NCI-H128 (cell line): ENCODE measurements at regions not wholly inside any gene's neighbourhood (a gene's known extent, or its start where the extent isn't known, plus 50 kb on each side); places are given as distances from the start of the nearest gene placed in this dataset.

ENCODE experiments used
- DNase-seq: peaks from one replicate; lab custom pipeline; 2025; ENCODE audit not compliant: unreplicated experiment; lab: John Stamatoyannopoulos, UW

DNA sequence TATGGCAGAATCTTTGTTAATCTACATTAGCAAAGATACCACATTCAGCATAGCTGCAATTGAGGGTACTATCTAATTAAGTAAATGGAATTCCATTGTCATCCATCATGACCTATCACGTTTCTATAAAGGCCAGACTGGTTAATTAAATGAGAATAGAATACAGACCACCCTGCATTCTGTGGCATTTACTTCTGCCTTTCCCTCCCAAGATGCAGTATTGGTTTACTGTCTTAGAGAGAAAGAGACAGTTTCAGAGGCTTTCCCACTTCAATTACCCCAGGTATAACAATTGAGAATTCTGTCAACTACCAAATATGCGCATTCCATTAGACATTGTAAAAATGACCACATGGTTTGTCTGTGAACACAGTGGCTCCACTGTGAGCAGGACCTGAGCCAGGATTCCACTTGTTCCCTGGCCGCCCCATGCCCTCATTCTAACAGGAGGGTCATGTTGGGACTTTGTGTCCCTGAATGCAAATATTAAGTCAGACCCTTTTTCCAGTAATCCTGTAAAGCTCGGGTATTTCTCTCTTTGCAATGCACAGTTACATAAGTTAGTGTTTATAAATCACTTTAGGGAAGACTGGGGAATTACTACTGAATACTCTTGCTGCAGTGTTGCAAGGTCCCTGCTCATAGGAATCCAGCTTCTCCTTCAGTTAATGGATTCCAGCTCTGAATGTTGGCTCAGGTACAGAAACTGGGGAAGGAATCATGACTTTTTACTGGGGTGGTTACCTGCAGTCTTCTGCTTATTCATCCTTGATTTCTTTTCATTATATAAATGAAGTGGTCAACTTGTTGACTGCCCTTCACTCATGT is 261.0 kb downstream of the PDGFC start:
- no peak for DNase-seq

GRCh38 chr4:156705311-156705710 is 266.3 kb downstream of the PDGFC start:
- DNase-seq: no peak

DNA sequence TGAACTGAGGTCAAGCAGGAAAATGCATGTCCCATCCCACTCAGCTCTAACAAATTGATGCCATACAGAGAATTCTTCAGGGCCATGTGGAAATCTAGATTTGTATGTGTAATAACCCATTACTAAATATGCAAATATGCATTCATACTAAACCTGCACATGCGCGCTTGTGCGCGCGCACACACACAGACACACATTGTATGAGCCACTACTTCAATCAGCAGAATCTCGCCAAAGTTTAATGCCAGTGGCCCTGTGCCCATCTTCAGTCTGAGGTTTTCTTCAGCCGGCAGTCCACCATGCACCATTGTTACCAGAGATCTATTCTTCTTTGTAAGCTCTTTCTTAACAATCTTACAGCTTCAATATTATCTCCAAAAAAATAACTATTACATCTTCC is 276.4 kb downstream of the PDGFC start:
- no peak for DNase-seq

DNA sequence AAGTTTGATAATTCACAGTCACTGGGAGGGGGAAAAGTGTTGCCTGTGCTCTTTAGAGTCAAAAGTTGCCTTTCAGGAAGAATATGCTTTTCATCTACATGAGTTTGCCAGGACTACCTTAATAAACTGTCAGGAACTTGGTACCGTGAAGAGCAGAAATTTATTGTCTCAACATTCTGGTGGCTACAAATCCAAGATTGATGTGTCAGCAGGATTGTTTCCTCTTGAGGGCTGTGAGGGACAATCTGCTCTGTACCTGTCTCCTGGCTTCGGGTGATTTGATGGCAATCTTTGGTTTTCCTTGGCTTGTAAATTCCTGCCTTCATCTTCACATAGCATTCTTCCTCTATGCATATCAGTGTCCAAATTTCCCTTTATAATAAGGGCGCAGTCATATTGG is 277.2 kb downstream of the PDGFC start:
- no peak for DNase-seq

- DNase-seq: no peak
These were observed 278.0 kb downstream of the PDGFC start for GRCh38 chr4:156693557-156693956.

GRCh38 chr4:156692016-156692415 is 279.6 kb downstream of the PDGFC start:
- DNase-seq: no peak

GRCh38 chr4:156690572-156690971 is 281.0 kb downstream of the PDGFC start:
- no peak for DNase-seq

DNA sequence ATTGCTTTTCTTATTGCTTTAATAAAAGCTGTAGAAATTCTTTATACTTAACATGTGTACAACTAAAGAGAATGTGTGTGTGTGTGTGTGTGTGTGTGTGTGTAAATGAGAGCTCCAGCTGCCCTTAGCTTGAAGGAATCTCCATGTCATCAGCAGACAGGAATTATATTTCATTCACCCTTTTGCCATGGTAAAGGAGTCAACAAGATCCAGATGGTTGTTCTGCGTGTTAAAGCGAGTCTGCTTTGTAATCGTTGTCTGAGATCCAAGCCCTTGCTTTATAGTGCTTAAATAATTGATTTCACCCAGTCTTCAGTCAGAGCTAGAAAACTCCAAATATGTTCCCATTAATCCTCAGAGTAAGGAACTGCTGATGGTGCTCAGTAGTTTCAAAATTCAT is 285.5 kb downstream of the PDGFC start:
- no peak for DNase-seq

GRCh38 chr4:156685308-156685707 is 286.3 kb downstream of the PDGFC start:
- DNase-seq: no peak

DNA sequence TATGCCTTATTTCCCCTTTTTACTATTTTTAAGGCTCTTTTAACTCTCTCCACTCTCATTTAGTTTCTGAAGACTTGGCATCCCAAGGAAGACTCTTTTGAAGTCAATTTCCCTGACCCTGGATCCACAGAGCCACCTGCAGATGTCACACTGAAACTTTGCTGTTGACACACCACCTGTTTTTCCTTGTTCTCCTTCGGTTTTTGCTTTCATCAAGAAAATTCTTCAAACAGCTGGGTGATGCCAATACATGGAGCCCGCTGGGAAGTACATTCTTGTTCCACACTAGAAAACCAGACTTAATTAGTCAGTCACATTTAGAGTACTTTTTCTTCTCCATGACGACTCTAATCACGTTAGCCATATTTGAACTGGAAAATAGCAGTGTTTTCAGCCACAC is 293.9 kb downstream of the PDGFC start:
- no peak for DNase-seq

DNA sequence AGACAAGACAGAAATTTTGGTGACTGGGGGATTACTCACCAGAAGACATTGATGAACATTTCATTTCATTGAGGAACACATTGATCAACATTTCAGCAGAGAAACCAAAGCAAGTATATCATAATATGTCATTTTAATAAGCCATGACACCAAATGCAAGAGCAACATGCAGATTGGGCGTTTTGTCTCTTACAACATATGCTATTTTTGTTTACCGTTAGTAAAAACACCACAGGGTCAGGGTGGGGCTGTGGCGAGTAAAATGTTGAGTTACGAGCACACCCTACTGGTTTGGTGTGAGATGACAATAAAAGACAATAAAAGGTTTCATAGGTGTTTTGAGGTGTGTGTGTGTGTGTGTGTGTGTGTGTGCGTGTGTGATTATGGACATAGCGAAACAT is 294.5 kb downstream of the PDGFC start:
- DNase-seq: no peak

DNA sequence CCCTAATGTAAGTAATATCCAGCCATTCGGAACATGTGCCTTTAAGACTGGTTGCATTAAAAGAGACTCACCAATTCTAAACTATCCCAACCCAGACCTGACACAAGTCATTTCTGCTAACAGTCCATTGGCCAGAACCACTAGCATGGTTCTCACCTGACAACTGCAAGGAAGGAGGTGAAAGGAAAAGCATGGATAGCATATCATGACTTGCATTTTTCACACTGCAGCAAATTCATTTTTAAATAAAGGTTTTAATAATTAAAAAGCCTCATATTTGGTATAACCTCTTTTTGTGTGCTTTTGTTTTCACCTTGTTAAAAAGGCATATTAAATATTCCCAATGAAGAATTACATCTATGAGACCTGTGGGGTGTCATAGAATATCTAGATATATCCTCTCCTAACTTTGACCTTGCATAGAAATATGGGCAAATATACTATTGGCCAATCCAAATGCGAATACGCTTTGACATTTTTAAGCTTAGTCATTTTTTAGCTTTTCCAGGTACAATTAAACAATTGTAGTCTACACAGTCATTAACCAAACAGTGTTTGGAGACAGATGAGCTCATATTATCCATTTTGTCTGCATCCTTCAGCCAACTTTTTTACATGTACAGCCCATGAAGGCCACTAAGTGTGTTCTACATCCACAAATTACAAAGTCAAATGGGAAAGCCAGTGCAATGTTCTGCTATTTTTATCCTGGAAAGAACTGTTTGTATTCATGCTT is 295.3 kb downstream of the PDGFC start:
- no peak for DNase-seq

GRCh38 chr4:156673483-156673882 is 298.1 kb downstream of the PDGFC start:
- DNase-seq: no peak

DNA sequence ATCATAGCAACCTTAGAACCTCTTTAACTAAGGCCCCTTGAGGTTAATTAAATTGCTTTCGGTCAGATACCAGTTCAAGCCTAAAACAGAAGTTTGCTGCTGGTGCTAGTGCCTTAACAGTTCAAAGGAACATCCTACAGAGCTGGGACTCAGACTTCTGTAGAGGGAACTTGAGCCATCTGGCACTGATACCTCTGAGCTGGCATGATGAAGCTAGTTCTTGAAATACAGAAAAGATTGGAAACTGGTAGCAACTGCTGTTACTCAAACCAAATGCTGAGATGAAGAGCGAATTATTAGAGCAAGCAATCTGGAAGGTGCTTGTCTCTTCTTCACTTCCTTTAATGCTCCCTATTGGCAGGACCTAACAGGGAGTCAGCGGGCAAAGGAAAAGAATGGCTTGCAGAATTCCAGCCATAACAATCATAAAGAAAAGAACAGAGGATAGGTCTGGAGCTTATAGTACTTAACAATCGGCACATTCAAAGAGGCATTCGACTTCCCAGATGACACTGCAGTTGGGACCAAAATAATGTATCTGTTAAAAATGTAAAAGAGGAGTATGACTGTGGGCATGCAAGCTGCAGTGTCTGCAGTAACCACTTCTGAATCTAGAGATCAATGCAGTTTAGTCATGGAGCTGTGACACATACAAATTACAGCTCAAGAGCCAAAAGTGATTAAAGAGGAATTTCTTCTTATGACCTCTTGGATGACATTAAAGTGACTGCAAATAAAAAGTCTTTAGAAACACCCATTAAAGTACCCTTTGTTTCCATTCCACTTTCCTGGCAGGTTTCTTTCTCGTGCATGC is 298.9 kb downstream of the PDGFC start:
- no peak for DNase-seq

GRCh38 chr4:156665780-156666366 is 305.7 kb downstream of the PDGFC start:
- DNase-seq: no peak

DNA sequence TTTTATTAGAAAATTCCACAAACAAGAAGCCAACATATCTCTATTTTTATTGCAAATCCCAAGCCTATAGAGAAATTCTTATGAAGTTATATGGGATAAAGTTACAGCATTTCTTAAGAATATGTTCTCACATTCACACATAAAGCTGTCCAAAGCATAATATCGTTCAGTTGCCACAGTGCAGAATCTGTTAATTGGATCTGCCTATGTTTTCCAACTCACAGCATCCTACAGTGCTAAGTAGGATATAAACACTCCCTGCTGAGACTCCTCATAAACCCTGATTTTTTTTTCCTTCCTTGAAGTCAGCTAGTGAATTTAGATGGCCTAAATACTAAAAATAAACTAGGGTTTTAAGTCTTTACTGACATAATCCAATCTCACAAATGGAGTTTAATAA is 307.9 kb downstream of the PDGFC start:
- no peak for DNase-seq

GRCh38 chr4:156662921-156663320 is 308.7 kb downstream of the PDGFC start:
- DNase-seq: no peak

DNA sequence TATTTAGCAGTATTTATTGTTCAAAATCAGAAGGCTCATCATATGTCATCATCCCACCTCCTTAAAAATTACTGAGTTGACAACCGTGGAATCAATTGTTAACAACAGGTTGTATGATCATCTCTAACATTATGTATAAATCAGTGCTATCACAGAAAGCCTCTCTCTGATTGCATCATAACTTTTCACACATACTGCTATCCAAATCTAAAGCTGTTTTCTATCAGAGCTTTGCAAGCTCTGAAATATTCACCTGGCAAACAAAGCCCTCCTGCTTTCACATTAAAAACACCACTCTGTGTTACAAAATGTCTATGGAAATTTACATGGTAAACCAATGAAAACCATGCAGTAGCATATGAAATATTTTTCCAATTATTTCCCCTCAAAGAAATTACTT is 310.0 kb downstream of the PDGFC start:
- no peak for DNase-seq

DNA sequence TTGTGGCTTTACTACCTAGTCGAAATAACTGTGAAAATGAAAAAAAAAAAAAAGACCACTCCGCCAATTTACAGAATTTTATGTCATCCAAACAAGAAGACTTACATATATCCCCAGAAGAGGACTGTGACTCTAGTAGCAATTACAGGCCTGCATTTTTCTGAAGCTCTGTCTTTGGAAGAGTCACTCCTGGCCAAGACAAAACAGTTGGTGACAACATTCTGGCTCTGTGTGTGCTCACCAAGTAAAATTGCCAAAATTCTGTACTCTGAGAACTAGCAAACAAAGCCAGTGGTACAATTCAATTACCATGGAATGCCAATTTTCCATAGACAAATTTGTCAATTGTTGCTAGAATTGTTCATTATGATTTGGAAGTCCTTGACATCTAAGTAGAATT is 311.1 kb downstream of the PDGFC start:
- DNase-seq: no peak

DNA sequence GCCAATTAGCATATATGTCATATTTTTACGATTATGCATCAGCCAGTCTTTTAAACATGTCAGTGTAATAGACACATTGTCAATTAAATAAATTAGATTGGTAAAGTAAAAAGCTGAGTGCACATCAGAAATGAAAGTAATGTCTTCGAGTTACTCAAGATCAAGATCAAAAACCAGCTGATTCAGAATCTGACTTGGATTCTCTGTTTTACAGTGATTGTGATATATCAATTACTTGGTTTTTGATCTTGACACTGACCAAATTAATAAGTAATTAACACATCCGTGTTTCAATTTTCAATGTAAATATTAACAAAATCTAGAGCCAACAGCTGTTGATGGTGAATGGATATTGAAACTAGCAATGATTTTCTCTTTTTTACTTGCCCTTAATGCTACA is 311.6 kb downstream of the PDGFC start:
- no peak for DNase-seq

- DNase-seq: no peak
These were observed 312.0 kb downstream of the PDGFC start for GRCh38 chr4:156659570-156659969.
